ENCODE measurements at regions not wholly inside any gene's neighbourhood (a gene's known extent, or its start where the extent isn't known, plus 50 kb on each side); places are given as distances from the start of the nearest gene placed in this dataset.

DNA sequence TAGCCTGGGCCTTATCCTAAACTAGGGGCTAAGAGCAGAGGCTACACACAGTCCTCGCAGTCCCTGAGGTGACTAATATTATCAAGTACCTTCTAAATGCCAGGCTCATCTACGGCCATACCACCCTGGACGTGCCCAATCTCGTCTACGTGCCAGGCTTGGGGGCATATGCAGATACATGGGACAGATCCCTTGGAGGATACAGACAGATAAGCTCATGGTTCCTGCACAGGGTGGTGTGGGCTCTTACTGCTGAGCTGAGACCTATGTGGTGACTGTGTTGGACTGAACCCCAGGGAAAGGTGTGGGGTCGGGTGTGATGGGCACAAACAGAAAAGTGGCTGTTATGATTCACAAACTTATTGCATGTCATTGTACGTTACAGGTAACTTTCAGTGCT, 268.4 kb upstream of the NEBL start:
- DNase-seq (ENCODE audit: low read depth, low spot score), result no peak
- Histone ChIP-seq H3K36me3 (ENCODE audit: insufficient read depth, insufficient read length, low read length) (peaks cover 2% of the 10 kb centered on the region), H3K9ac (ENCODE audit: insufficient read length, low read depth) (no peak overlapping the region), H3K4me3 (ENCODE audit: insufficient read length, low read depth) (no peak overlapping the region), H3K4me1 (ENCODE audit: insufficient read depth, insufficient read length) (no peaks in the 10 kb centered on the region), H3K27me3 (ENCODE audit: insufficient read depth, insufficient read length) (no peaks in the 10 kb centered on the region), H3K9me3 (ENCODE audit: insufficient read depth, low read length) (peaks cover 29% of the 10 kb centered on the region; the same call in 1 of the 2 replicates)
- TF ChIP-seq SUZ12 (IDR thresholded peaks at IDR 0.05; ENCODE audit: extremely low read depth, insufficient read depth, insufficient read length) (no peak), ZNF274 (IDR thresholded peaks at IDR 0.05; ENCODE audit: low read depth, low read length) (no peak), YY1 (IDR thresholded peaks at IDR 0.05; ENCODE audit: insufficient read depth, insufficient read length) (no peak)

DNA sequence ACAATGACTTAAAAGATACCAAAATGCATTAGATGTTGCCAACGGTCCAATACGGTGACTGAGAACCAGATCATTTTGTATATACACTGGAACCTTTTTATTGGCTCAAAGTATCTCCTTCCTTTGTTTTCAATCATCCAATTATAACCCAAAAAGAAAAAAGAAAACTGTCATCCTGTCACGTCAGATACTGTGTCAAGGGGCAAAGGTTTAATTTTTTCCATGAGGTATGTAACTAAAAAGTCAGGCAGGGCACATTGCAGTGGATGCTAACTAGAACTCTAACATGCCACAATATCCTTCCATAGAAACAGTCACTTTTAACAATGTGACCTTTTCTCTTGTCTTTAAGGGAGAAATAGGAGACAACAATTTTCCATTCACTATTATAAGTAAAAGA, 267.6 kb upstream of the NEBL start:
- Histone ChIP-seq H3K36me3 (ENCODE audit: insufficient read depth, insufficient read length, low read length) (peaks cover 2% of the 10 kb centered on the region), H3K4me1 (ENCODE audit: insufficient read depth, insufficient read length) (no peaks in the 10 kb centered on the region), H3K4me3 (ENCODE audit: insufficient read length, low read depth) (no peak overlapping the region), H3K27me3 (ENCODE audit: insufficient read depth, insufficient read length) (no peaks in the 10 kb centered on the region), H3K9ac (ENCODE audit: insufficient read length, low read depth) (no peak overlapping the region), H3K9me3 (ENCODE audit: insufficient read depth, low read length) (peaks cover 29% of the 10 kb centered on the region; the same call in 1 of the 2 replicates)
- TF ChIP-seq ZNF274 (IDR thresholded peaks at IDR 0.05; ENCODE audit: low read depth, low read length) (no peak), SUZ12 (IDR thresholded peaks at IDR 0.05; ENCODE audit: extremely low read depth, insufficient read depth, insufficient read length) (no peak), YY1 (IDR thresholded peaks at IDR 0.05; ENCODE audit: insufficient read depth, insufficient read length) (no peak)
- DNase-seq (ENCODE audit: low read depth, low spot score), result no peak

DNA sequence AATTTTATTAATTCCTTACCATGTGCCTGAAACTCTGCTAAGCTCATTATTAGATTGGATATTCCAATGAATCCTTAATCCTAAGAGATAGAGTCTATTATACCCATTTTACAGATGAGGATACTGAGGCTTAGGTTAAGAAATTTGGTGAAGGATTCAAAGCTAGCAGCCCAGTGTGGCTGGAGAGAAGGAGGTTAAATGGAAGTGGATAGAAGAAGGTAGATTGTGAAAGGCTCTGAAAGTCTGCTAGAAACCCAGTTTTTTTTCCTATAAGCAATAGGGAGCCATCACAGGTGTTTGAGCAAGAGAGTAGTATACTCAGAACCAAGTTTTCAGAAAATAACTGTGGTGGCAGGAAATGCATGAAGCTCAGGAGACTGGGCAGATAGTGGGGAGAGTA, 265.8 kb upstream of the NEBL start:
- H3K9me3 ChIP-seq (ENCODE audit: insufficient read depth, low read length), result peaks cover 33% of the 10 kb centered on the region; the same call in 1 of the 2 replicates
- H3K4me3 ChIP-seq (ENCODE audit: insufficient read length, low read depth), result no peak overlapping the region
- H3K9ac ChIP-seq (ENCODE audit: insufficient read length, low read depth), result no peak overlapping the region
- no peak for TF ChIP-seq SUZ12 (IDR thresholded peaks at IDR 0.05; ENCODE audit: extremely low read depth, insufficient read depth, insufficient read length)
- TF ChIP-seq ZNF274 (IDR thresholded peaks at IDR 0.05; ENCODE audit: low read depth, low read length), result no peak
- no peak for TF ChIP-seq YY1 (IDR thresholded peaks at IDR 0.05; ENCODE audit: insufficient read depth, insufficient read length)
- H3K36me3 ChIP-seq (ENCODE audit: insufficient read depth, insufficient read length, low read length), result peaks cover 2% of the 10 kb centered on the region
- no peaks in the 10 kb centered on the region for H3K27me3 ChIP-seq (ENCODE audit: insufficient read depth, insufficient read length)
- H3K4me1 ChIP-seq (ENCODE audit: insufficient read depth, insufficient read length), result no peaks in the 10 kb centered on the region
- DNase-seq (ENCODE audit: low read depth, low spot score), result no peak

DNA sequence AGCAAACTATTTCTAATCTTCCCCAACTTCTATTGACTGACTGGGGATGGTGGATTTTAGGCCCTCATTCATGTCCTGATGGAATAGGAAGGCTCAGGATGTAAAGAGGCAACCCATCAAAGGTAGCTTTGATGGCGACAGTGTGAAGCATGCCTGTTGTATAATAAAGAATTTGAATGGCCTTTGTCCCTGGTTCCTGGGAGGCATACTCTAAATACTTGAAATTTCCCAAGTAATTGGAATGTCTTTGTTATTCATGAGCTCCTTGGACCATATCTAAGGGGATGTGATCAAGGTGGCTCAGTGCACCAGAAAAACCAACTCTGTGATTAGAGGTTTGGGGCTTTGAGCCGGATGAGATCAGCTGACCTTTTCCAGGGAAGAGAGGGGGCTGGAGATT, 264.5 kb upstream of the NEBL start:
- TF ChIP-seq YY1 (IDR thresholded peaks at IDR 0.05; ENCODE audit: insufficient read depth, insufficient read length), result no peak
- TF ChIP-seq ZNF274 (IDR thresholded peaks at IDR 0.05; ENCODE audit: low read depth, low read length), result no peak
- no peak for TF ChIP-seq SUZ12 (IDR thresholded peaks at IDR 0.05; ENCODE audit: extremely low read depth, insufficient read depth, insufficient read length)
- Histone ChIP-seq H3K4me1 (ENCODE audit: insufficient read depth, insufficient read length) (no peaks in the 10 kb centered on the region), H3K36me3 (ENCODE audit: insufficient read depth, insufficient read length, low read length) (peaks cover 2% of the 10 kb centered on the region), H3K9ac (ENCODE audit: insufficient read length, low read depth) (no peak overlapping the region), H3K4me3 (ENCODE audit: insufficient read length, low read depth) (no peak overlapping the region), H3K27me3 (ENCODE audit: insufficient read depth, insufficient read length) (no peaks in the 10 kb centered on the region), H3K9me3 (ENCODE audit: insufficient read depth, low read length) (peaks cover 33% of the 10 kb centered on the region; the same call in 1 of the 2 replicates)
- peak; percentile 52 for DNase-seq (ENCODE audit: low read depth, low spot score)

DNA sequence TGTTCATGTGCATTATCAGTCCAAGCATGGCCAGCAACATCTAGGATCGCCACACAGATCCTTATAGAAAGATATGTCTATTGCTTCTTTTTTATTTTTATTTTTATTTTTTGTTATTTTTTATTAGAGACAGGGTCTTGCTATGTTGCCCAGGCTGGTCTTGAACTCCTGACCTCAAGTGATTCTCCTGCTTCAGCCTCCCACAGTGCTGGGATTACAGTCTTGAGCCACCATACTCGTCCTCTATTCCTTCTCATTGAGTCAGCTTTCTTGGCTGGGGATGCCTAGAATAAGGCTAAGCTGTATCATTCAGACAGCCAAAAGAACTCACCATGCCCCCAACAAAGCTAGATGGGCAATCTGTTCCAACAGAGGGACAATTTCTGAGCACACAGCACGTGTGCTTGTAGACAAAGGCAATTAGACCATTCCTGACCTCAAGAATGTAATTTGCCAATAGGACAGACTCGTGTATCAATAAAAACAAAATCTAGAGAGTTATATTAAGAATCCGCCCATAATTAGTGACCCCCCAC, 264.0 kb upstream of the NEBL start:
- Histone ChIP-seq H3K27me3 (ENCODE audit: insufficient read depth, insufficient read length) (no peaks in the 10 kb centered on the region), H3K4me1 (ENCODE audit: insufficient read depth, insufficient read length) (no peaks in the 10 kb centered on the region), H3K36me3 (ENCODE audit: insufficient read depth, insufficient read length, low read length) (peaks cover 2% of the 10 kb centered on the region), H3K4me3 (ENCODE audit: insufficient read length, low read depth) (no peak overlapping the region), H3K9me3 (ENCODE audit: insufficient read depth, low read length) (peaks cover 33% of the 10 kb centered on the region; the same call in 1 of the 2 replicates), H3K9ac (ENCODE audit: insufficient read length, low read depth) (no peak overlapping the region)
- no peak for DNase-seq (ENCODE audit: low read depth, low spot score)
- TF ChIP-seq ZNF274 (IDR thresholded peaks at IDR 0.05; ENCODE audit: low read depth, low read length), result no peak
- no peak for TF ChIP-seq YY1 (IDR thresholded peaks at IDR 0.05; ENCODE audit: insufficient read depth, insufficient read length)
- TF ChIP-seq SUZ12 (IDR thresholded peaks at IDR 0.05; ENCODE audit: extremely low read depth, insufficient read depth, insufficient read length), result no peak

DNA sequence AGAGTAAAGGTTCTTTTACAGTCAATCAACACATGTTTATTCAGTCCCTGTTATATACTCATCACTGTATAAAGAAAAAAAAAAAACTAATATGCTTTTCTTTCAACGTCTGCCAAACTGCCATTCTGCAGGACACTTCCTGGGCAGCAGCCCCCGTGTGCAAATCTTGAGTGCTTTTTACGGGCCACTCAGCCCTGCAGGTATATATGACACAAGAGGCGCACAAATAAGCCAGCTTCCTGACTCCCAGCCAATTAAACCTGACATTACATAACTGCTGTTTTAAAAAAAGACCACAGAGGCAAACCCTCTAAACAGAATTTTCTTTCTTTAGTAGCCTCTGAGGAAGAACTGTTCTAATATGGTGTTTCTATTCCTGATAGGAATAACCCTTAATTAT, 263.0 kb upstream of the NEBL start:
- H3K27me3 ChIP-seq (ENCODE audit: insufficient read depth, insufficient read length), result no peaks in the 10 kb centered on the region
- no peaks in the 10 kb centered on the region for H3K4me1 ChIP-seq (ENCODE audit: insufficient read depth, insufficient read length)

DNA sequence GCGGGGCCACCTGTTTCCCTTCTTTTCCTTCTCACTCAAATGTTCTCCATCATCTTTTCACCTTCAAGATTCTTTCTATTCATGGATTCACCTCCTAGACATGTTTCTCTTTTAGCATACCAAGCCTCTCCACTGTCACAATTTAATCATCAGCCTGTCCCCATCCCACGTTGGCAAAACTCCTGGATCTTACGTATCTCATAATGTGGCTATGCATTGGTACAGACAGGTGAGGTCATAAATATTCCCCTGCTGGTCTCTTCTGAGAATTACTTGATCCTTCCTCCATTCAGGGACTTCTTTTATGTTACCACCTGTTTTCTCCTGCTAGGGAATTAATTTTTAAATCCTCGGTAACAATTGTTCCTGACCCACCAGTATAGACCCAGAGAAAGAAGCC, 262.6 kb upstream of the NEBL start:
- Histone ChIP-seq H3K9ac (ENCODE audit: insufficient read length, low read depth) (no peak overlapping the region), H3K4me1 (ENCODE audit: insufficient read depth, insufficient read length) (no peaks in the 10 kb centered on the region), H3K27me3 (ENCODE audit: insufficient read depth, insufficient read length) (no peaks in the 10 kb centered on the region), H3K9me3 (ENCODE audit: insufficient read depth, low read length) (peaks cover 33% of the 10 kb centered on the region; the same call in 1 of the 2 replicates), H3K4me3 (ENCODE audit: insufficient read length, low read depth) (no peak overlapping the region), H3K36me3 (ENCODE audit: insufficient read depth, insufficient read length, low read length) (peaks cover 2% of the 10 kb centered on the region)
- DNase-seq (ENCODE audit: low read depth, low spot score), result no peak
- TF ChIP-seq SUZ12 (IDR thresholded peaks at IDR 0.05; ENCODE audit: extremely low read depth, insufficient read depth, insufficient read length) (no peak), YY1 (IDR thresholded peaks at IDR 0.05; ENCODE audit: insufficient read depth, insufficient read length) (no peak), ZNF274 (IDR thresholded peaks at IDR 0.05; ENCODE audit: low read depth, low read length) (no peak)

More for the DNA sequence above, 263.0 kb upstream of the NEBL start:
- TF ChIP-seq ZNF274 (IDR thresholded peaks at IDR 0.05; ENCODE audit: low read depth, low read length) (no peak), YY1 (IDR thresholded peaks at IDR 0.05; ENCODE audit: insufficient read depth, insufficient read length) (no peak), SUZ12 (IDR thresholded peaks at IDR 0.05; ENCODE audit: extremely low read depth, insufficient read depth, insufficient read length) (no peak)
- Histone ChIP-seq H3K4me3 (ENCODE audit: insufficient read length, low read depth) (no peak overlapping the region), H3K36me3 (ENCODE audit: insufficient read depth, insufficient read length, low read length) (peaks cover 2% of the 10 kb centered on the region), H3K9me3 (ENCODE audit: insufficient read depth, low read length) (peaks cover 33% of the 10 kb centered on the region; the same call in 1 of the 2 replicates), H3K9ac (ENCODE audit: insufficient read length, low read depth) (no peak overlapping the region)
- DNase-seq (ENCODE audit: low read depth, low spot score), result no peak

Data from NT2/D1 (cell line).